GM23338 (cell line): ENCODE measurements at regions not wholly inside any gene's neighbourhood (a gene's known extent, or its start where the extent isn't known, plus 50 kb on each side); places are given as distances from the start of the nearest gene placed in this dataset.

Source experiments
- CREB1 ChIP-seq: fragments of 250-450 bp; sonication (Bioruptor Pico); IDR thresholded peaks from 2 replicates; pipeline ENCODE4 v1.5.0; 2020; ENCODE audit warnings: low read depth, mild to moderate bottlenecking, moderate library complexity
- ETS1 ChIP-seq: IDR thresholded peaks from 2 replicates; pipeline ENCODE4 v1.6.1; 2016; ENCODE audit warnings: antibody characterized with exemption
- EZH2 ChIP-seq: fragments of 200-600 bp; sonication (generic); IDR thresholded peaks from one replicate; pipeline ENCODE4 v1.8.0; 2017; ENCODE audit warnings: antibody characterized with exemption, mild to moderate bottlenecking, low read depth; ENCODE audit not compliant: unreplicated experiment
- EZH2phosphoT487 ChIP-seq: fragments of 200-600 bp; sonication (generic); IDR thresholded peaks from one replicate; pipeline ENCODE4 v1.8.1; 2018; ENCODE audit warnings: antibody characterized with exemption; ENCODE audit not compliant: unreplicated experiment
- JUNB ChIP-seq: IDR thresholded peaks from one replicate; pipeline ENCODE4 v1.6.1; 2016; ENCODE audit warnings: antibody characterized with exemption; ENCODE audit not compliant: unreplicated experiment
- POLR2AphosphoS5 ChIP-seq: IDR thresholded peaks from 2 replicates; pipeline ENCODE4 v1.6.1; 2016; ENCODE audit warnings: antibody characterized with exemption, low read depth
- STAT1 ChIP-seq: IDR thresholded peaks from one replicate; pipeline ENCODE4 v1.6.1; 2016; ENCODE audit warnings: antibody characterized with exemption; ENCODE audit not compliant: unreplicated experiment
- ZNF114 ChIP-seq: fragments of 250-450 bp; sonication (Bioruptor Pico); IDR thresholded peaks from 2 replicates; pipeline ENCODE4 v1.5.0; 2020; ENCODE audit warnings: mild to moderate bottlenecking, moderate library complexity
- ZNF331 ChIP-seq: fragments of 250-450 bp; sonication (Bioruptor Pico); IDR thresholded peaks from 2 replicates; pipeline ENCODE4 v1.5.0; 2020; ENCODE audit warnings: low read depth, mild to moderate bottlenecking, moderate library complexity
- ZNF462 ChIP-seq: fragments of 250-450 bp; sonication (Bioruptor Pico); IDR thresholded peaks from 2 replicates; pipeline ENCODE4 v1.5.0; 2020; ENCODE audit warnings: mild to moderate bottlenecking, moderate library complexity
- TF ChIP-seq, protein P1 (sequence below): IDR thresholded peaks from one replicate; pipeline ENCODE4 v1.6.1; 2018; ENCODE audit warnings: antibody characterized with exemption; ENCODE audit not compliant: unreplicated experiment
- TF ChIP-seq, protein P2 (sequence below), 2 experiments: fragments of 200-600 bp in 1 of 2; sonication (generic) in 1 of 2; conservative IDR thresholded peaks; 2 replicates each; pipeline versions ENCODE4 v1.5.1 to v1.6.1; 2016 to 2017; ENCODE audit warnings: antibody characterized with exemption in 2 of 2, low read depth in 2 of 2, mild to moderate bottlenecking in 2 of 2, moderate library complexity in 1 of 2

DNA sequence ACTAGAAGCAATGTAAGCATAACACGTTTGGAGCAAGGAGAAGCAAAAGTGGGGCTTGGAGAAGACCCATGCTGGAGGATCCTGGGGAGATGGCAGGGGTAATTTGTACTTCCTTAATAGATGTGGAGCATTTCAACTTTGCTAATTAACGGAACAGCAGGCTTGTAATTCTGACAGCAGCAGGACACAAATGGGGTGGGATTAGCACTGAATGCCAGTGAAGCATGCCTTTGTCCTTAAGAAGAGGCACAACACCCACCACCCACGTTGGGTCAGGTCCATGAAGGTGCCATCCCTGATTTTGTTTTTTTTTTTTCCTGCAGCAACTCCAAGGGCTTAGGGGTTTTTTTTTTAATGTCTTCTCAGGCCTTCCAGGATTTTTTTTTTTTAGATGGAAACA lies 231.9 kb upstream of the ROPN1 start:
- TF ChIP-seq POLR2AphosphoS5 (no peak), EZH2 (no peak), ZNF462 (CRISPR knock-in tag) (no peak), CREB1 (CRISPR knock-in tag) (no peak), ZNF114 (CRISPR knock-in tag) (no peak), JUNB (no peak), EZH2phosphoT487 (no peak), ETS1 (no peak), STAT1 (no peak), ZNF331 (CRISPR knock-in tag) (no peak)
- TF ChIP-seq, protein P1, sequence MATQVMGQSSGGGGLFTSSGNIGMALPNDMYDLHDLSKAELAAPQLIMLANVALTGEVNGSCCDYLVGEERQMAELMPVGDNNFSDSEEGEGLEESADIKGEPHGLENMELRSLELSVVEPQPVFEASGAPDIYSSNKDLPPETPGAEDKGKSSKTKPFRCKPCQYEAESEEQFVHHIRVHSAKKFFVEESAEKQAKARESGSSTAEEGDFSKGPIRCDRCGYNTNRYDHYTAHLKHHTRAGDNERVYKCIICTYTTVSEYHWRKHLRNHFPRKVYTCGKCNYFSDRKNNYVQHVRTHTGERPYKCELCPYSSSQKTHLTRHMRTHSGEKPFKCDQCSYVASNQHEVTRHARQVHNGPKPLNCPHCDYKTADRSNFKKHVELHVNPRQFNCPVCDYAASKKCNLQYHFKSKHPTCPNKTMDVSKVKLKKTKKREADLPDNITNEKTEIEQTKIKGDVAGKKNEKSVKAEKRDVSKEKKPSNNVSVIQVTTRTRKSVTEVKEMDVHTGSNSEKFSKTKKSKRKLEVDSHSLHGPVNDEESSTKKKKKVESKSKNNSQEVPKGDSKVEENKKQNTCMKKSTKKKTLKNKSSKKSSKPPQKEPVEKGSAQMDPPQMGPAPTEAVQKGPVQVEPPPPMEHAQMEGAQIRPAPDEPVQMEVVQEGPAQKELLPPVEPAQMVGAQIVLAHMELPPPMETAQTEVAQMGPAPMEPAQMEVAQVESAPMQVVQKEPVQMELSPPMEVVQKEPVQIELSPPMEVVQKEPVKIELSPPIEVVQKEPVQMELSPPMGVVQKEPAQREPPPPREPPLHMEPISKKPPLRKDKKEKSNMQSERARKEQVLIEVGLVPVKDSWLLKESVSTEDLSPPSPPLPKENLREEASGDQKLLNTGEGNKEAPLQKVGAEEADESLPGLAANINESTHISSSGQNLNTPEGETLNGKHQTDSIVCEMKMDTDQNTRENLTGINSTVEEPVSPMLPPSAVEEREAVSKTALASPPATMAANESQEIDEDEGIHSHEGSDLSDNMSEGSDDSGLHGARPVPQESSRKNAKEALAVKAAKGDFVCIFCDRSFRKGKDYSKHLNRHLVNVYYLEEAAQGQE = no peak
- TF ChIP-seq, protein P2, sequence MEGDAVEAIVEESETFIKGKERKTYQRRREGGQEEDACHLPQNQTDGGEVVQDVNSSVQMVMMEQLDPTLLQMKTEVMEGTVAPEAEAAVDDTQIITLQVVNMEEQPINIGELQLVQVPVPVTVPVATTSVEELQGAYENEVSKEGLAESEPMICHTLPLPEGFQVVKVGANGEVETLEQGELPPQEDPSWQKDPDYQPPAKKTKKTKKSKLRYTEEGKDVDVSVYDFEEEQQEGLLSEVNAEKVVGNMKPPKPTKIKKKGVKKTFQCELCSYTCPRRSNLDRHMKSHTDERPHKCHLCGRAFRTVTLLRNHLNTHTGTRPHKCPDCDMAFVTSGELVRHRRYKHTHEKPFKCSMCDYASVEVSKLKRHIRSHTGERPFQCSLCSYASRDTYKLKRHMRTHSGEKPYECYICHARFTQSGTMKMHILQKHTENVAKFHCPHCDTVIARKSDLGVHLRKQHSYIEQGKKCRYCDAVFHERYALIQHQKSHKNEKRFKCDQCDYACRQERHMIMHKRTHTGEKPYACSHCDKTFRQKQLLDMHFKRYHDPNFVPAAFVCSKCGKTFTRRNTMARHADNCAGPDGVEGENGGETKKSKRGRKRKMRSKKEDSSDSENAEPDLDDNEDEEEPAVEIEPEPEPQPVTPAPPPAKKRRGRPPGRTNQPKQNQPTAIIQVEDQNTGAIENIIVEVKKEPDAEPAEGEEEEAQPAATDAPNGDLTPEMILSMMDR (conservative IDR thresholded peaks at IDR 0.05; ENCODE audit: low read depth in 2 of 2) = no peak
